ENCODE measurements at regions not wholly inside any gene's neighbourhood (a gene's known extent, or its start where the extent isn't known, plus 50 kb on each side); places are given as distances from the start of the nearest gene placed in this dataset.

DNA sequence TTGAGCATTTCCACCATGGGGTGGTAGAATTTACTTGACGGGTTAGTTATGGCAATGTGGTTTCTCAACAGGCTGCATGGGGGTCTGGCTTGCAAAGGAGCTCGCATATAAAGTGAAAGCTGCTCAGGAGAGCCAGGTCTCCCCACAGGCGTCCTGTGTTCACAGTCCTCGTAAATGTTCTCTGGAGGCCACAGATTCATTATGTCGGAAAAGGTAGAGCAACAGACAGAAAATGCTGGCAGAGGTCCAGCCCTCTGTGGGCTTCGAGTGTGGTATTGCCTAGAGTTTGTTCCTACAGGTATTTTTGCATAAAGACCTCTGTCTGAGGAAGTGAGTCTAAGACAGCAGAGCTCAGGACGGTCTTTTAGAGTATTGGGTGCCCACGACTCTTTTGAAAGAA is 96.4 kb downstream of the CDCA7 start:
- TF ChIP-seq POLR2AphosphoS5 (IDR thresholded peaks at IDR 0.05; ENCODE audit: low read depth), result no peak
- TF ChIP-seq, protein P1, sequence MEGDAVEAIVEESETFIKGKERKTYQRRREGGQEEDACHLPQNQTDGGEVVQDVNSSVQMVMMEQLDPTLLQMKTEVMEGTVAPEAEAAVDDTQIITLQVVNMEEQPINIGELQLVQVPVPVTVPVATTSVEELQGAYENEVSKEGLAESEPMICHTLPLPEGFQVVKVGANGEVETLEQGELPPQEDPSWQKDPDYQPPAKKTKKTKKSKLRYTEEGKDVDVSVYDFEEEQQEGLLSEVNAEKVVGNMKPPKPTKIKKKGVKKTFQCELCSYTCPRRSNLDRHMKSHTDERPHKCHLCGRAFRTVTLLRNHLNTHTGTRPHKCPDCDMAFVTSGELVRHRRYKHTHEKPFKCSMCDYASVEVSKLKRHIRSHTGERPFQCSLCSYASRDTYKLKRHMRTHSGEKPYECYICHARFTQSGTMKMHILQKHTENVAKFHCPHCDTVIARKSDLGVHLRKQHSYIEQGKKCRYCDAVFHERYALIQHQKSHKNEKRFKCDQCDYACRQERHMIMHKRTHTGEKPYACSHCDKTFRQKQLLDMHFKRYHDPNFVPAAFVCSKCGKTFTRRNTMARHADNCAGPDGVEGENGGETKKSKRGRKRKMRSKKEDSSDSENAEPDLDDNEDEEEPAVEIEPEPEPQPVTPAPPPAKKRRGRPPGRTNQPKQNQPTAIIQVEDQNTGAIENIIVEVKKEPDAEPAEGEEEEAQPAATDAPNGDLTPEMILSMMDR (IDR thresholded peaks at IDR 0.05; ENCODE audit: insufficient read depth, low read length), result no peak
